ENCODE measurements at regions not wholly inside any gene's neighbourhood (a gene's known extent, or its start where the extent isn't known, plus 50 kb on each side); places are given as distances from the start of the nearest gene placed in this dataset.

GRCh38 chr4:137631605-137632004 is 99.3 kb upstream of the PCDH18 start:
- H3K36me3 ChIP-seq: no peaks in the 10 kb centered on the region
- no peaks in the 10 kb centered on the region for H3K27me3 ChIP-seq (ENCODE audit: low read depth)
- no peaks in the 10 kb centered on the region for H3K4me1 ChIP-seq
- intact Hi-C loops (cut with micrococcal nuclease): no loop called here
- H3K27ac ChIP-seq (replicated peaks): no peak overlapping the region
- peaks cover 3% of the 10 kb centered on the region for H3K9me3 ChIP-seq (replicated peaks)
- no peak for DNase-seq
- TF ChIP-seq CTCF (IDR thresholded peaks at IDR 0.05; ENCODE audit: borderline replicate concordance): no peak
- no peak overlapping the region for H3K4me3 ChIP-seq

- H3K9me3 ChIP-seq (replicated peaks): peaks cover 3% of the 10 kb centered on the region
- DNase-seq: no peak
- no peak overlapping the region for H3K4me3 ChIP-seq
- intact Hi-C loops (cut with micrococcal nuclease): no loop called here
- TF ChIP-seq CTCF (IDR thresholded peaks at IDR 0.05; ENCODE audit: borderline replicate concordance): no peak
- H3K27me3 ChIP-seq (ENCODE audit: low read depth): no peaks in the 10 kb centered on the region
- no peak overlapping the region for H3K27ac ChIP-seq (replicated peaks)
- H3K4me1 ChIP-seq: no peaks in the 10 kb centered on the region
- H3K36me3 ChIP-seq: no peaks in the 10 kb centered on the region
These were observed 98.0 kb upstream of the PCDH18 start for GRCh38 chr4:137630252-137630651.

GRCh38 chr4:137627739-137628460 is 95.6 kb upstream of the PCDH18 start:
- no peak for TF ChIP-seq CTCF (IDR thresholded peaks at IDR 0.05; ENCODE audit: borderline replicate concordance)
- Histone ChIP-seq H3K27me3 (ENCODE audit: low read depth) (no peaks in the 10 kb centered on the region), H3K27ac (replicated peaks) (no peak overlapping the region)

GRCh38 chr4:137626942-137627738 is 94.8 kb upstream of the PCDH18 start:
- H3K4me3 ChIP-seq: no peak overlapping the region
- DNase-seq: no peak
- no peaks in the 10 kb centered on the region for H3K36me3 ChIP-seq
- no peak overlapping the region for H3K27ac ChIP-seq (replicated peaks)
- peaks cover 7% of the 10 kb centered on the region for H3K4me1 ChIP-seq
- intact Hi-C loops (cut with micrococcal nuclease): no loop called here
- TF ChIP-seq CTCF (IDR thresholded peaks at IDR 0.05; ENCODE audit: borderline replicate concordance): no peak
- H3K27me3 ChIP-seq (ENCODE audit: low read depth): no peaks in the 10 kb centered on the region
- H3K9me3 ChIP-seq (replicated peaks): no peaks in the 10 kb centered on the region

More at GRCh38 chr4:137627739-137628460, 95.6 kb upstream of the PCDH18 start:
- Histone ChIP-seq H3K36me3 (no peaks in the 10 kb centered on the region), H3K4me3 (no peak overlapping the region), H3K9me3 (replicated peaks) (peaks cover 3% of the 10 kb centered on the region), H3K4me1 (no peaks in the 10 kb centered on the region)
- intact Hi-C loops (cut with micrococcal nuclease): no loop called here
- DNase-seq: no peak

- no peak for TF ChIP-seq CTCF (IDR thresholded peaks at IDR 0.05; ENCODE audit: borderline replicate concordance)
- Histone ChIP-seq H3K27ac (replicated peaks) (no peak overlapping the region), H3K4me3 (no peak overlapping the region), H3K36me3 (no peaks in the 10 kb centered on the region), H3K27me3 (ENCODE audit: low read depth) (no peaks in the 10 kb centered on the region), H3K9me3 (replicated peaks) (no peaks in the 10 kb centered on the region), H3K4me1 (peaks cover 7% of the 10 kb centered on the region)
- DNase-seq: no peak
- intact Hi-C loops (cut with micrococcal nuclease): no loop called here
These were observed 90.7 kb upstream of the PCDH18 start for GRCh38 chr4:137623013-137623412.

Data from left ventricle myocardium inferior (tissue), 1 donor.